DMS 273 (cell line): ENCODE measurements at regions not wholly inside any gene's neighbourhood (a gene's known extent, or its start where the extent isn't known, plus 50 kb on each side); places are given as distances from the start of the nearest gene placed in this dataset.
"Not testable (repeated sequence)": the region's sequence is repeated elsewhere in the genome, so short reads cannot be mapped to it uniquely, and the experiment has no call there.

Experiments used
- DNase-seq: peaks from one replicate; lab custom pipeline; 2025; ENCODE audit not compliant: unreplicated experiment; lab: John Stamatoyannopoulos, UW

DNA sequence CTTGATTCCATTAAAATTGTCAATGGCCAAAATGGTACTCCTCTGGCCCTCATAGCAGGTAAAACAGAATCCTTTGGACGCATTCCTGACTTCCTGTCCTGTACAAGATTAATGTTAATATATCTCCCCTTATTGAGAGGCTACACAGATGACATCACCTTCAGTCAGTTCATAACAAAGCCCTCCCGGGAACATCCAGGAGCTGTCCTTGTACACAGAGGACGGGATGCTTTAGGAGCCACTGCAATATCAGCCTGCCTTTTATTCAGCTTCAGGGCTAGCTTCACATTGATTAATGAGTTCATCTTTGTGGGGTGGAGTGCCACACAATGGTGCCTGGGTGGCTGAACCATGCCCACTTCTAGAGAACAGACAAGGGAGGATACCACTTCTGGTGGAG lies 235.1 kb downstream of the NRIP1 start:
- DNase-seq: no peak

DNA sequence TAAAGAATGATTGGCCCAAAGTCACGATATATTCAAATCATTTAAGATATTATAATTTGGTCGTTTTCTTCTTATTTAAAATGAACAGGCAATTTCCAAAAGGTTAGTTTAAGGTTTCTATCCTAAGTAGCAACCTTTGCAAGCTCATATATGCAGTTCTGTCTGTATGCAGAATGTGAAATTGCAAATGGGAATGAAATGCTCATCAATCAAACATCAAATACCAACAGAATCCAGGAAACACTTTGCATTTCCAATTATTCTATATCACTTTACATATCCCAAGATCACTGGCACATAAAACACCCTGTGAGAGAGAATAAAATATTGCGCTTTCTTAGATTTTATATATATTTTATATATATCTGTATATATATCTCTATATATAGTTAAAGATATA lies 237.3 kb downstream of the NRIP1 start:
- no peak for DNase-seq

GRCh38 chr21:14826630-14827029 lies 238.2 kb downstream of the NRIP1 start:
- no peak for DNase-seq

- no peak for DNase-seq
Observed at GRCh38 chr21:14825514-14825974, 239.3 kb downstream of the NRIP1 start.

DNA sequence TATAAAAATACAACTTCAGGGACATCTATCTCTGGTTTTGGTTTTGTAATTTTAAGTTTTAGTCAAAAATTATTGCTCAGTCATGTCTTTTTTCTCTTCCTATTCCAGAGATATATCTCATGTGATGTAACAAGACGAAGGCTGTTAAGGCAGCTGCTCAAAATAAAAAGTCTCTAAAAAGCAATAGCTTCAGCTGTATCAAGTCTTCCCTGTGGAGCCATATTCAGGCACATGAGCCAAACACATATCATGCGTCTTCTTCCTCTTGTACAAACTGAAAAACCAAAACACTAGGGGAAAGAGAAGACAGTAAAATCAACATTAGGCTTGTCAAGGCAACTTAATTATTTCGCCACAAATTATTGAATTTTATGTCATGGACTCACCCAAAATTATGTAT lies 240.7 kb downstream of the NRIP1 start:
- DNase-seq: no peak

GRCh38 chr21:14817311-14817710 lies 247.5 kb downstream of the NRIP1 start:
- no peak for DNase-seq

GRCh38 chr21:14814991-14815390 lies 249.8 kb downstream of the NRIP1 start:
- no peak for DNase-seq

DNA sequence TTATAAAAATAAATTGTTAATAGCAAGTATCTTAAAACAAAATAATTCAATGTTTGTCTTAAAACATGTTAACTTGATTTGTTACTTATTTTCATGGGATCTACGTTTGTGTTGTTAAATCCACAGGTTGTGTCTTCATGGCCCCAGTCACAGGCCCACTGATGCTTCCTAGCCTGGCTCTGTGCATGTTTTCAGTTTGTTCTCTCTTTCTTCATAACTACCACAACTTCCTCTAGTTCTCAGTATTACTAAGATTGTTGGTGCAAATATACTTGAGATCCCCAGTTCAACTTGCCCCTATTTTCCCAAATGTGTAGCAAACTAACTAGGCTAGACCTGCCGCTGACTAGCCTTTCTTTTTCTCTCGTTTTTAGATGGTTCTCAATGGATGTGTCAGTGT lies 250.5 kb downstream of the NRIP1 start:
- DNase-seq: no peak

- not testable (repeated sequence) for DNase-seq
Observed at GRCh38 chr21:14804170-14804569, 258.1 kb upstream of the SAMSN1 start.

DNA sequence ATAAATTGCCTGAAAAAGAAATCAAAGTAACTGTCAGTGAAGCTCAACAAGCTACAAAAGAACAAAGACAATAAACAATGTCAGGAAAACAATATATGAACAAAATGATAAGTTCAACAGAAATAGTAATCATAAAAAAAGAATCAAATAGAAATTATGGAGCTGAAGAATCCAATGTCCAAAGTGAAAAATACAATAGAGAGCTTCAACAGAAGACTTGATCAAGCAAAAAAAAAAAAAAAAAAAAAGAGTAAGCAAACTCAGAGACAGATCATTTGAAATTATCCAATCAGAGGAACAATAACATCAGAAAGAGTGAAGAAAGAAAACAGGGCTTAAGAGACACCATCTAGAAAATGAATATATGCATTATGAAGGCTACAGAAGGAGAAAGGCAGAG lies 251.4 kb upstream of the SAMSN1 start:
- no peak for DNase-seq

DNA sequence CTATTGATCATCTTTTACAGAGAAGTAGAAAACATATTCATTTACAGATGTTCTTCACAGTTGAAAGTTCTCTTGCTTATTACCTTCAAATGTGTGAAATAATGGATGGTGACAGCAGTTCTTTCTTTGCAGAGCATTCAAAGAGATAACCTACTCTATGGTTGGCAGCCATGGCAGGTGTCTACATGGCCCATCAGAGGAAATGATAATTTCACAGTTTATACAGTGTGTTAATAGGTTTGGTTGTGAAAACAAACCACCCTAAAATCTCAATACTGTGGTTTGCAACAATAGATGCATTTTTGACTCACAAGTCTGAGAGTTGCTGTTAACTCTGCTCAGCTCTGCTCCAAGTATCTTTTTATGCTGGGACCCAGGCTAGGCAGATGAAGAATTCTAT lies 241.2 kb upstream of the SAMSN1 start:
- DNase-seq: no peak

DNA sequence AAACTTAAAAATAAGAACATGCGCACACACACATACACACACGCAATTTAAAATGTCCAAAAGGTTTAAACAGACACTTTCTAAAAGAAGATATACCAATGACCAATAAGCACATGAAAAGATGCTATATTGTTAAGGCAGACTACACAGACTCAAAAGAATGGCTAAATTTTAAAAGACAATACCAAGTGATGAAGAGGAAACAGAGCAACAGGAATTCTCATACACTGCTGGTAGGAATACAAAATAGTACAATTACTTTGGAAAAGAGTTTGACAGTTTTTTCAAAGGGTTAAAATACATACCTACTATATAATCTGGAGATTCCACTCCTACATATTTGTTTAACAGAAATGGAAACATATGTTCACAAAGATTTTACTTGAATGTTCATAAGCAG lies 239.6 kb upstream of the SAMSN1 start:
- DNase-seq: no peak

- peak; percentile 71 for DNase-seq
Observed at GRCh38 chr21:14773777-14774345, 227.7 kb upstream of the SAMSN1 start.

GRCh38 chr21:14771593-14771992 lies 225.5 kb upstream of the SAMSN1 start:
- peak; percentile 1 for DNase-seq

DNA sequence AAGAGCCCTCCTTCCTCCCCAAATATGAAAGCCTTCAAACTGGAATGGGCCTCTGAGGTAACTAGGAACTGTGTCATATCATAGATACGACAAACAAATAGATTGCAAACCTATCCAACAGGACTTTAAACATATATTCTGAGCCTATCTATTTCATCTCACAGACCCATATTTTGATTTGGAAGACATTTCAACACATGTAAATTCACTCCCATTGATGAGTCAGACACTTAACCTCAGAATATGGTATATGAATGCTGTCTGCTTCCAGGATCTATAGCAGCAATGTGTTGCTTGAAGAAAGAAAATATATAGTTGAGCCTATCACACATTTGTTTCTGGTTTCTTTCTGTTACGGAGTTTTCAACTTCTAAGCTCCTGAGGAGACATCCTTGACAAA lies 221.9 kb upstream of the SAMSN1 start:
- no peak for DNase-seq

- DNase-seq: no peak
Observed at GRCh38 chr21:14767192-14767852, 221.2 kb upstream of the SAMSN1 start.

- DNase-seq: no peak
Observed at GRCh38 chr21:14766241-14766640, 220.1 kb upstream of the SAMSN1 start.

GRCh38 chr21:14763695-14764064 lies 217.6 kb upstream of the SAMSN1 start:
- no peak for DNase-seq

GRCh38 chr21:14762734-14763694 lies 216.9 kb upstream of the SAMSN1 start:
- DNase-seq: peak; percentile 51

DNA sequence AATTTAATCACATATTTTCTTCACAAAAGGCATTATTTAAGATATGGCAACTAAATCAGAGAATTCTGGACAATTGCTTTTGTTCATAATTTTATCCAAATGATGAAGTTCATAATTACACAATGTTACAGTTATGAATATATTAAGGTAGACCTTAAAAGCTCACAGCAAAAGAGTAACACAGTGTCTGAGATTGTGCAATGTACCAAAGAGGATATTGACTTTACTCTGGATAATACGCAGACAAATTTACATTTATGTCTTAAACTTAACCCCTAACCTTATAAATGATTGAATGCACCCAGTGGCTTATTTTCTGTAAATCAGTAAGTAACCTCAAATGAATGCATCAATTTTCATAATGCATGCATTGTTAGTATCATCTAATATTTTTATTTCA lies 216.2 kb upstream of the SAMSN1 start:
- no peak for DNase-seq

GRCh38 chr21:14759285-14759684 lies 213.2 kb upstream of the SAMSN1 start:
- DNase-seq: no peak

GRCh38 chr21:14758849-14759248 lies 212.7 kb upstream of the SAMSN1 start:
- DNase-seq: no peak
